Breast epithelium (tissue), 4 donors: ENCODE measurements at regions not wholly inside any gene's neighbourhood (a gene's known extent, or its start where the extent isn't known, plus 50 kb on each side); places are given as distances from the start of the nearest gene placed in this dataset.

Source experiments
- DNase-seq, 2 donors: peaks; one replicate each; pipeline ENCODE4 v3.0.0-alpha.2; 2019; ENCODE audit warnings: low spot score in 2 of 2
- H3K27ac ChIP-seq, 2 donors: fragments of 200-600 bp; sonication (generic) in 1 of 2; one replicate each; pipeline ENCODE4 v1.5.1; 2016 to 2019; ENCODE audit warnings: mild to moderate bottlenecking in 1 of 2
- H3K27me3 ChIP-seq, 2 donors: fragments of 200-600 bp; sonication (generic) in 1 of 2; one replicate each; pipeline versions ENCODE4 v1.5.1 to v1.6.0; 2017 to 2019; ENCODE audit warnings: control low read depth in 1 of 2, mild to moderate bottlenecking in 1 of 2
- H3K36me3 ChIP-seq: fragments of 200-600 bp; one replicate; pipeline ENCODE4 v1.5.1; 2019
- H3K4me1 ChIP-seq, 2 donors: fragments of 200-600 bp; sonication (generic); one replicate each; pipeline ENCODE4 v1.5.1; 2016 to 2019; ENCODE audit warnings: control low read depth in 1 of 2
- H3K4me3 ChIP-seq, 3 donors: fragments of 200-600 bp; sonication (generic); 1 replicate in 2 of 3; 2 replicates in 1 of 3; pipeline ENCODE4 v1.5.1; 2016 to 2019; ENCODE audit warnings: mild to moderate bottlenecking in 3 of 3, moderate library complexity in 2 of 3
- H3K9me3 ChIP-seq, 2 donors: fragments of 200-600 bp; sonication (generic) in 1 of 2; one replicate each; pipeline ENCODE4 v1.5.1; 2016 to 2019; ENCODE audit warnings: control low read depth in 1 of 2
- POLR2A ChIP-seq: fragments of 450-650 bp; IDR thresholded peaks from one replicate; pipeline ENCODE4 v1.6.1; 2016; ENCODE audit warnings: antibody characterized with exemption, mild to moderate bottlenecking, moderate library complexity
- POLR2AphosphoS5 ChIP-seq, 3 donors: sonication (generic); formaldehyde crosslinking; IDR thresholded peaks; one replicate each; pipeline ENCODE4 v1.6.1; 2017; ENCODE audit warnings: antibody characterized with exemption in 3 of 3
- intact Hi-C: fragments of 100-400 bp; cut with DNase I; formaldehyde crosslinking; loops from one replicate; pipeline ENCODE4 v1.15.1; 2023; ENCODE audit warnings: low total_unique reads
- TF ChIP-seq, protein P1 (sequence below), 3 donors: fragments of 450-650 bp; IDR thresholded peaks; one replicate each; pipeline ENCODE4 v1.5.1; 2016 to 2017; ENCODE audit warnings: antibody characterized with exemption in 3 of 3, mild to moderate bottlenecking in 3 of 3, moderate library complexity in 3 of 3

GRCh38 chr16:79751471-79752184, 151.1 kb upstream of the MAF start:
- Histone ChIP-seq H3K4me1 (peaks cover 0 to 16% of the 10 kb centered on the region in 2 donors), H3K27ac (peak overlapping the region; percentile 26 to 42), H3K36me3 (no peaks in the 10 kb centered on the region), H3K9me3 (no peaks in the 10 kb centered on the region), H3K27me3 (no peaks in the 10 kb centered on the region), H3K4me3 (no peak overlapping the region)
- intact Hi-C loops, result no loop called here
- peak in 2 of 3 donors; percentile 18 to 29 for TF ChIP-seq POLR2AphosphoS5 (IDR thresholded peaks at IDR 0.05)
- TF ChIP-seq POLR2A, result no peak
- TF ChIP-seq, protein P1, sequence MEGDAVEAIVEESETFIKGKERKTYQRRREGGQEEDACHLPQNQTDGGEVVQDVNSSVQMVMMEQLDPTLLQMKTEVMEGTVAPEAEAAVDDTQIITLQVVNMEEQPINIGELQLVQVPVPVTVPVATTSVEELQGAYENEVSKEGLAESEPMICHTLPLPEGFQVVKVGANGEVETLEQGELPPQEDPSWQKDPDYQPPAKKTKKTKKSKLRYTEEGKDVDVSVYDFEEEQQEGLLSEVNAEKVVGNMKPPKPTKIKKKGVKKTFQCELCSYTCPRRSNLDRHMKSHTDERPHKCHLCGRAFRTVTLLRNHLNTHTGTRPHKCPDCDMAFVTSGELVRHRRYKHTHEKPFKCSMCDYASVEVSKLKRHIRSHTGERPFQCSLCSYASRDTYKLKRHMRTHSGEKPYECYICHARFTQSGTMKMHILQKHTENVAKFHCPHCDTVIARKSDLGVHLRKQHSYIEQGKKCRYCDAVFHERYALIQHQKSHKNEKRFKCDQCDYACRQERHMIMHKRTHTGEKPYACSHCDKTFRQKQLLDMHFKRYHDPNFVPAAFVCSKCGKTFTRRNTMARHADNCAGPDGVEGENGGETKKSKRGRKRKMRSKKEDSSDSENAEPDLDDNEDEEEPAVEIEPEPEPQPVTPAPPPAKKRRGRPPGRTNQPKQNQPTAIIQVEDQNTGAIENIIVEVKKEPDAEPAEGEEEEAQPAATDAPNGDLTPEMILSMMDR (IDR thresholded peaks at IDR 0.05), result no peak
- peak in 1 of 2 donors; percentile 69 for DNase-seq

- no peak for DNase-seq
- Histone ChIP-seq H3K4me1 (peaks cover 0 to 16% of the 10 kb centered on the region in 2 donors), H3K27ac (no peak overlapping the region), H3K27me3 (no peaks in the 10 kb centered on the region), H3K4me3 (no peak overlapping the region), H3K9me3 (no peaks in the 10 kb centered on the region), H3K36me3 (no peaks in the 10 kb centered on the region)
- intact Hi-C loops, result no loop called here
- TF ChIP-seq, protein P1 (IDR thresholded peaks at IDR 0.05), result no peak
- no peak for TF ChIP-seq POLR2AphosphoS5 (IDR thresholded peaks at IDR 0.05)
- TF ChIP-seq POLR2A, result no peak
Measured at GRCh38 chr16:79750311-79750710, 149.8 kb upstream of the MAF start.

- Histone ChIP-seq H3K4me1 (peaks cover 0 to 11% of the 10 kb centered on the region in 2 donors), H3K4me3 (no peak overlapping the region), H3K27me3 (no peaks in the 10 kb centered on the region), H3K9me3 (no peaks in the 10 kb centered on the region), H3K36me3 (no peaks in the 10 kb centered on the region), H3K27ac (no peak overlapping the region)
- no peak for DNase-seq
- intact Hi-C loops, result no loop called here
- TF ChIP-seq, protein P1 (IDR thresholded peaks at IDR 0.05), result no peak
- TF ChIP-seq POLR2AphosphoS5 (IDR thresholded peaks at IDR 0.05) (no peak), POLR2A (no peak)
Measured at GRCh38 chr16:79748629-79749028, 148.1 kb upstream of the MAF start.

- H3K27ac ChIP-seq, result no peak overlapping the region
- no peaks in the 10 kb centered on the region for H3K9me3 ChIP-seq
- H3K4me3 ChIP-seq, result no peak overlapping the region
- intact Hi-C loops, result no loop called here
- no peaks in the 10 kb centered on the region for H3K36me3 ChIP-seq
- TF ChIP-seq, protein P1 (IDR thresholded peaks at IDR 0.05), result no peak
- H3K27me3 ChIP-seq, result no peaks in the 10 kb centered on the region
- no peak for DNase-seq
- H3K4me1 ChIP-seq, result peaks cover 0 to 11% of the 10 kb centered on the region in 2 donors
Measured at GRCh38 chr16:79747688-79748087, 147.2 kb upstream of the MAF start.

DNA sequence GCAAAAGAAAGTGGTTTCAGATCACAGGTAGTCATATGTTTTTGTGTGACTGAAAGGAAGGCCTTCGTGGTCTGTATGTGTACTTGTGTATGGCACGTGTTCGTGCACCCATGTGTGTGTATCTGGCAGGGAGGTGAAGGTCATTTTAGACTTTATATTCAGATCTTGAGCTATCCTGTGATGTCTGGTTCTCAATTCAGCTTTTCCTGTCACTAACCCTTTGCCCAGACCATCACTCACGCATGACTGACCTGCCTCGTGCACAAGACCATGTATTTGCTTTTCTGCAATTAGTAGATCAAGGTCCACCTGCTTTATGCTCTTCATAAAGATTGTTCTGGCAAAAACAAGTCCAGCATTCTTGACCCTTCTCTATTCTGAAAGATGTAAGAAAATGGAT, 139.7 kb upstream of the MAF start:
- Histone ChIP-seq H3K36me3 (no peaks in the 10 kb centered on the region), H3K4me3 (no peak overlapping the region), H3K9me3 (no peaks in the 10 kb centered on the region), H3K27ac (no peak overlapping the region), H3K27me3 (no peaks in the 10 kb centered on the region), H3K4me1 (no peaks in the 10 kb centered on the region)
- intact Hi-C loops, result no loop called here
- no peak for TF ChIP-seq POLR2A
- no peak for TF ChIP-seq POLR2AphosphoS5 (IDR thresholded peaks at IDR 0.05)
- TF ChIP-seq, protein P1 (IDR thresholded peaks at IDR 0.05), result no peak
- DNase-seq, result no peak
